Breast epithelium (tissue), 4 donors: ENCODE measurements at regions not wholly inside any gene's neighbourhood (a gene's known extent, or its start where the extent isn't known, plus 50 kb on each side); places are given as distances from the start of the nearest gene placed in this dataset.

ENCODE experiments used
- DNase-seq, 2 donors: peaks; one replicate each; pipeline ENCODE4 v3.0.0-alpha.2; 2019; ENCODE audit warnings: low spot score in 2 of 2
- H3K27ac ChIP-seq, 2 donors: fragments of 200-600 bp; sonication (generic) in 1 of 2; one replicate each; pipeline ENCODE4 v1.5.1; 2016 to 2019; ENCODE audit warnings: mild to moderate bottlenecking in 1 of 2
- H3K27me3 ChIP-seq, 2 donors: fragments of 200-600 bp; sonication (generic) in 1 of 2; one replicate each; pipeline versions ENCODE4 v1.5.1 to v1.6.0; 2017 to 2019; ENCODE audit warnings: control low read depth in 1 of 2, mild to moderate bottlenecking in 1 of 2
- H3K36me3 ChIP-seq: fragments of 200-600 bp; one replicate; pipeline ENCODE4 v1.5.1; 2019
- H3K4me1 ChIP-seq, 2 donors: fragments of 200-600 bp; sonication (generic); one replicate each; pipeline ENCODE4 v1.5.1; 2016 to 2019; ENCODE audit warnings: control low read depth in 1 of 2
- H3K4me3 ChIP-seq, 3 donors: fragments of 200-600 bp; sonication (generic); 1 replicate in 2 of 3; 2 replicates in 1 of 3; pipeline ENCODE4 v1.5.1; 2016 to 2019; ENCODE audit warnings: mild to moderate bottlenecking in 3 of 3, moderate library complexity in 2 of 3
- H3K9me3 ChIP-seq, 2 donors: fragments of 200-600 bp; sonication (generic) in 1 of 2; one replicate each; pipeline ENCODE4 v1.5.1; 2016 to 2019; ENCODE audit warnings: control low read depth in 1 of 2
- CTCF ChIP-seq, 3 donors: fragments of 450-650 bp; IDR thresholded peaks; one replicate each; pipeline ENCODE4 v1.5.1; 2016 to 2017; ENCODE audit warnings: antibody characterized with exemption in 3 of 3, mild to moderate bottlenecking in 3 of 3, moderate library complexity in 3 of 3
- POLR2A ChIP-seq: fragments of 450-650 bp; IDR thresholded peaks from one replicate; pipeline ENCODE4 v1.6.1; 2016; ENCODE audit warnings: antibody characterized with exemption, mild to moderate bottlenecking, moderate library complexity
- POLR2AphosphoS5 ChIP-seq, 3 donors: sonication (generic); formaldehyde crosslinking; IDR thresholded peaks; one replicate each; pipeline ENCODE4 v1.6.1; 2017; ENCODE audit warnings: antibody characterized with exemption in 3 of 3
- intact Hi-C: fragments of 100-400 bp; cut with DNase I; formaldehyde crosslinking; loops from one replicate; pipeline ENCODE4 v1.15.1; 2023; ENCODE audit warnings: low total_unique reads

- H3K36me3 ChIP-seq = no peaks in the 10 kb centered on the region
- peaks cover 0 to 2% of the 10 kb centered on the region in 2 donors for H3K9me3 ChIP-seq
- no peak overlapping the region for H3K27ac ChIP-seq
- H3K27me3 ChIP-seq = no peaks in the 10 kb centered on the region
- TF ChIP-seq POLR2A (no peak), CTCF (IDR thresholded peaks at IDR 0.05) (no peak), POLR2AphosphoS5 (IDR thresholded peaks at IDR 0.05) (no peak)
- no peaks in the 10 kb centered on the region for H3K4me1 ChIP-seq
- intact Hi-C loops = no loop called here
- no peak for DNase-seq
- H3K4me3 ChIP-seq = no peak overlapping the region
Measured at GRCh38 chr12:118680356-118680963, 300.9 kb upstream of the SRRM4 start.

GRCh38 chr12:118682656-118683055 is 298.7 kb upstream of the SRRM4 start:
- Histone ChIP-seq H3K27ac (no peak overlapping the region), H3K36me3 (no peaks in the 10 kb centered on the region), H3K9me3 (no peaks in the 10 kb centered on the region), H3K4me3 (no peak overlapping the region), H3K27me3 (no peaks in the 10 kb centered on the region), H3K4me1 (no peaks in the 10 kb centered on the region)
- intact Hi-C loops = no loop called here
- no peak for DNase-seq
- TF ChIP-seq POLR2AphosphoS5 (IDR thresholded peaks at IDR 0.05) (no peak), POLR2A (no peak), CTCF (IDR thresholded peaks at IDR 0.05) (no peak)

GRCh38 chr12:118685983-118686607 is 295.2 kb upstream of the SRRM4 start:
- Histone ChIP-seq H3K27ac (no peak overlapping the region), H3K4me3 (no peak overlapping the region), H3K27me3 (no peaks in the 10 kb centered on the region), H3K36me3 (no peaks in the 10 kb centered on the region), H3K9me3 (no peaks in the 10 kb centered on the region), H3K4me1 (no peaks in the 10 kb centered on the region)
- no peak for DNase-seq
- no peak for TF ChIP-seq CTCF (IDR thresholded peaks at IDR 0.05)
- no peak for TF ChIP-seq POLR2A
- TF ChIP-seq POLR2AphosphoS5 (IDR thresholded peaks at IDR 0.05) = no peak
- intact Hi-C loops = no loop called here

- intact Hi-C loops = loop anchor here (5.0 kb wide), 1 partner anchor 252 kb away; no protein-coding TSS in a partner anchor
- H3K27ac ChIP-seq = no peak overlapping the region
- TF ChIP-seq CTCF (IDR thresholded peaks at IDR 0.05) (no peak), POLR2A (no peak), POLR2AphosphoS5 (IDR thresholded peaks at IDR 0.05) (no peak)
- H3K4me1 ChIP-seq = no peaks in the 10 kb centered on the region
- DNase-seq = no peak
- no peaks in the 10 kb centered on the region for H3K27me3 ChIP-seq
- no peaks in the 10 kb centered on the region for H3K36me3 ChIP-seq
- no peak overlapping the region for H3K4me3 ChIP-seq
- H3K9me3 ChIP-seq = no peaks in the 10 kb centered on the region
Measured at GRCh38 chr12:118689793-118690192, 291.5 kb upstream of the SRRM4 start.

GRCh38 chr12:118690506-118690905 is 290.8 kb upstream of the SRRM4 start:
- TF ChIP-seq CTCF (IDR thresholded peaks at IDR 0.05) (no peak), POLR2AphosphoS5 (IDR thresholded peaks at IDR 0.05) (no peak), POLR2A (no peak)

More at GRCh38 chr12:118690506-118690905, 290.8 kb upstream of the SRRM4 start:
- H3K36me3 ChIP-seq = no peaks in the 10 kb centered on the region
- intact Hi-C loops = loop anchor here (5.0 kb wide), 1 partner anchor 253 kb away; no protein-coding TSS in a partner anchor
- DNase-seq = no peak
- H3K27ac ChIP-seq = no peak overlapping the region
- no peaks in the 10 kb centered on the region for H3K4me1 ChIP-seq
- no peak overlapping the region for H3K4me3 ChIP-seq
- H3K27me3 ChIP-seq = no peaks in the 10 kb centered on the region
- no peaks in the 10 kb centered on the region for H3K9me3 ChIP-seq
